ENCODE measurements at regions not wholly inside any gene's neighbourhood (a gene's known extent, or its start where the extent isn't known, plus 50 kb on each side); places are given as distances from the start of the nearest gene placed in this dataset.
"Not testable (repeated sequence)": the region's sequence is repeated elsewhere in the genome, so short reads cannot be mapped to it uniquely, and the experiment has no call there.

- no peaks in the 10 kb centered on the region for H3K27me3 ChIP-seq
- no peaks in the 10 kb centered on the region for H3K4me1 ChIP-seq
- H3K36me3 ChIP-seq = no peaks in the 10 kb centered on the region
- H3K9me3 ChIP-seq (replicated peaks) = no peaks in the 10 kb centered on the region
- H3K27ac ChIP-seq = no peak overlapping the region
- no peak overlapping the region for H3K4me3 ChIP-seq
- DNase-seq = no peak
Observed at GRCh38 chrX:122244080-122244479, 940.0 kb upstream of the GRIA3 start.

DNA sequence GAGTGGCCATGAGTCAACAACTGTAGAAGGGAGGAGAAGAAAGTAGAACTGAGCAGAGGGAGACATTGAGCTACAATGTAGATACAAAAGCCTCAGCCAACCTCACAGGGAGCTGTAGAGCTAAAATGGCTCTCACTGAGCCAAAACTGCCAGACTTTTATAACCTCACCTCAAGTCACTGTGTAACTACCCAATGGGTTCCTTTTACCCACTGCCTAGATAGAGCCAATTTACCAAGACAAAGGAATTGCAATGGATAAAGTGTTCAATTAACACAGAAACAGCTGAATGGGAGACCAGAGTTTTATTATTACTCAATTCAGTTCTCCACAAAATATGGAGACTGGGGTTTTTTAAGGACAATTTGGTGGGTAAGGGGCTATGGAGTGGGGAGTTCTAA, 938.9 kb upstream of the GRIA3 start:
- H3K4me1 ChIP-seq = no peaks in the 10 kb centered on the region
- no peaks in the 10 kb centered on the region for H3K27me3 ChIP-seq
- no peak for DNase-seq
- H3K4me3 ChIP-seq = no peak overlapping the region
- no peaks in the 10 kb centered on the region for H3K36me3 ChIP-seq
- no peaks in the 10 kb centered on the region for H3K9me3 ChIP-seq (replicated peaks)
- H3K27ac ChIP-seq = no peak overlapping the region

- H3K36me3 ChIP-seq = no peaks in the 10 kb centered on the region
- no peak overlapping the region for H3K27ac ChIP-seq
- H3K4me1 ChIP-seq = no peaks in the 10 kb centered on the region
- H3K27me3 ChIP-seq = no peaks in the 10 kb centered on the region
- no peak for DNase-seq
- H3K9me3 ChIP-seq (replicated peaks) = no peaks in the 10 kb centered on the region
- no peak overlapping the region for H3K4me3 ChIP-seq
Observed at GRCh38 chrX:122245943-122246342, 938.1 kb upstream of the GRIA3 start.

DNA sequence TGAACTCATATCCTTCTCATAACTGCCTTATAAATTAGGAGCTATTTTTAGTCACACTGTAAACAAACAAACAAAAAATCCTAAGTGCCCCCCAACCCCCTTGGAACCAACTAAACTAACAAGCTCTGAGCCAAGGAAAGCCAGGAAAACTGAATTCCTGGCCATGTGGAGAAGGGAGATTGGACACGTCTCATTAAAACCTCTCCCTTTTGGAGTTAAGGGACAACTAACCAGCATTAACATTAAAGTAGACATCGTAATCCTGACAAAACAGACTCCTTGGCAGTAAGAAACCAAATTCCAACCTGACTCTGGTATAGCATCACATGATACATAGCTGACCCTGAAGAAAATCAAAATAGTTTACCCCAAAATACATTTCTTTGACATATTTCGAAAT, 937.1 kb upstream of the GRIA3 start:
- Histone ChIP-seq H3K9me3 (replicated peaks) (no peaks in the 10 kb centered on the region), H3K4me3 (no peak overlapping the region), H3K27ac (no peak overlapping the region), H3K36me3 (no peaks in the 10 kb centered on the region), H3K4me1 (no peaks in the 10 kb centered on the region), H3K27me3 (no peaks in the 10 kb centered on the region)
- no peak for DNase-seq

DNA sequence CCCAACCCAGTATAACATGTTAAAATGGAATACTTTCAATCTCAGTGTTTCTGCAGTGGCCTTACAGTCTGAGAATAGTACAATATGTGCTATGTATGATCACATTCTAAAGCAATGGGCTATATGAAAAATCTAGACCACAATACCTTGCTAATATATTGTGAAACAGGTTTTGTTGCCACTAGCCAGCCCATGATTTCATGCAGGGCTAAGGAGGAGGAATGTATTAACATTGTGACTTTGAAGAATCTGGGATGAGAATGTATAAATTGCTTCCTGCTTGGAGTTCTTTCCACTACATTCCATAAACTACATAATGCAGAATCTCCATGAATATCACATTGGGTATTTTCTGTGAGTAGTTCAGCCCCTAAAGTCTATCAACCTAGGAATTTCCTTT, 935.4 kb upstream of the GRIA3 start:
- Histone ChIP-seq H3K4me3 (no peak overlapping the region), H3K27me3 (no peaks in the 10 kb centered on the region), H3K9me3 (replicated peaks) (no peaks in the 10 kb centered on the region), H3K27ac (no peak overlapping the region), H3K4me1 (no peaks in the 10 kb centered on the region), H3K36me3 (no peaks in the 10 kb centered on the region)
- DNase-seq = no peak

DNA sequence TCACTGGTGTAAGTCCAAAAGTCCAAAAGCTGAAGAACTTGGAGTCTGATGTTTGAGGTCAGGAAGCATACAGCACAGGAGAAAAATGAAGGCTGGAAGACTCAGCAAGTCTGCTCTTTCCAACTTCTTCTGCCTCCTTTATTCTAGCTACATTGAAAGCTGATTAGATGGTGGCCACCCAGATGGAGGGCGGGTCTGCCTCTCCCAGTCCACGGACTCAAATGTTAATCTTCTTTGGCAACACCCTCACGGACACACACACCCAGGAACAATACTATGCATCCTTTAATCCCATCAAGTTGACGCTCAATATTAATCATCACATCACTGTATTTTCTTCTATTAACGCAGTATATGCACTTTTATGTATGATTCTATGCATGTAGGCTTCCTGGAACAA, 931.6 kb upstream of the GRIA3 start:
- Histone ChIP-seq H3K4me1 (no peaks in the 10 kb centered on the region), H3K27ac (no peak overlapping the region), H3K36me3 (no peaks in the 10 kb centered on the region), H3K4me3 (no peak overlapping the region), H3K27me3 (no peaks in the 10 kb centered on the region), H3K9me3 (replicated peaks) (no peaks in the 10 kb centered on the region)
- DNase-seq = no peak

DNA sequence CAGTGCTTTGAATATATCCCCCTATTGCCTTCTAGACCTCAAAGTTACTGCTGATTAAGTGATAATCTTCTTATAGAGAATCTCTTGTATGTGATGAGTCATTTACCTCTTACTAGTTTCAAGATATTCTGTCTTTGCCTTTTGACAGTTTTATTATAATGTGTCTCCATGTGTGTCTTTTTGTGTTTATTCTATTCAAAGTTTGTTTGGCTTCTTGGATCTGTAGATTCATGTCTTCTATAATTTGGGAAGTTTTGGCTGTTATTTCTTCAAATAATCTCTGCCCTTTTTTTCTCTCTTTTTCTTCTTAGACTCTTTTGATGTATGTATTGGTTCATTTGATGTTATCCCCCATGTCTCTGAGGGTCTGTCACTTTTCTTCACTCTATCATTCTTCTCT, 915.7 kb upstream of the GRIA3 start:
- H3K27me3 ChIP-seq = no peaks in the 10 kb centered on the region
- no peak for DNase-seq
- H3K4me3 ChIP-seq = no peak overlapping the region
- H3K4me1 ChIP-seq = no peaks in the 10 kb centered on the region
- no peaks in the 10 kb centered on the region for H3K36me3 ChIP-seq
- no peak overlapping the region for H3K27ac ChIP-seq
- no peaks in the 10 kb centered on the region for H3K9me3 ChIP-seq (replicated peaks)

DNA sequence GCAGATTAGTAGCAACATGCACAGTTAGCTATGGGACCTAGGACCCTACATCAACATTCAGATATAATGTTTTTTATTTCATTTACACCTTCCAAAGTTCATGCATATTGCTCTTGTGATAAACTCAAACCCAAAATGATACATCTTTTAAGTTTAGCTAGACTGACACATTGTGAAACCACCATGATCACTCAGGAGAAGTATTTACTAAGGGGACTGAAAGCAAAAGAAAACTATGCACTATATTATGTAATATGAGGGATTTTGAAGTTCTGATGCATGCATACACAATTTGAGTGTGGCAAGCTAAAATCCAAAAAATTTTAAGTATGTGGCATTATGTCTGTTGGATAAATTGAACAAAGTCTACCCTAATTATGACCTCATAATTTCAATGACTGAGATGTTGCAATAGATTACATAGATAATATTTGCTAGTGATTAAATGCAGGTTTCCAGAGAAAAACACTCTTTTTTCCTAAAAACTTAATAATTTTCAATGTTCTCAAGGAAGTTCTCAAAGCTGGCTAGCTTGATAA, 914.8 kb upstream of the GRIA3 start:
- no peaks in the 10 kb centered on the region for H3K36me3 ChIP-seq
- no peak for DNase-seq
- no peaks in the 10 kb centered on the region for H3K27me3 ChIP-seq
- no peaks in the 10 kb centered on the region for H3K4me1 ChIP-seq
- no peak overlapping the region for H3K4me3 ChIP-seq
- H3K9me3 ChIP-seq (replicated peaks) = no peaks in the 10 kb centered on the region
- H3K27ac ChIP-seq = no peak overlapping the region

DNA sequence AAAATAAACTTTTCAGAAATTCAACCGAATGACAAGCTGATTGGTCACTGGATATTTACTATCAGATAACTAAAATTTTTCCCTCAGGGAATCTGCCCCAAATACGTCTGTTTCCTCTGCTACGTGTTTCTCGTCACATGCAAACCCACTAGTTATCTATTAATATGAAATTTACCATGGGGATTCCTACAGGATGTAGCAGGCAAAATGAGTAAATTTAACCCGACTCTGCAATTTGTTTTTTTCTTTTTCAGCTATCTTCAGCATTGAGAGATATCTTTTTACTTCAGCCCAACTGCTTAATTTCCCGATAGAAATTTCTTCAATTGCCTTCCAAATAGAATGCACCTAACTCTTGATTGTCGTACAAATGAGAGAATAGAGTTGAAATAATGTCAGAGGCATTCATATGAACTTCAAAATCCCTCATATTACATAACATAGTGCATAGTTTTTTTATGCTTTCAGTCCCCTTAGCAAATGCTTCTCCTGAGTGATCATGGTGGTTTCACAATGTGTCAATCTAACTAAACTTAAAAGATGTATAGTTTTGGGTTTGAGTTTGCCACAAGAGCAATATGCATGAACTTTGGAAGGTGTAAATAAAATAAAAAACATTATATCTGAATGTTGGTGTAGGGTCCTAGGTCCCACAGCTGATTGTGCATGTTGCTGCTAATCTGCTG, 913.1 kb upstream of the GRIA3 start:
- H3K9me3 ChIP-seq (replicated peaks) = no peaks in the 10 kb centered on the region
- no peak overlapping the region for H3K4me3 ChIP-seq
- no peak for DNase-seq
- no peak overlapping the region for H3K27ac ChIP-seq
- no peaks in the 10 kb centered on the region for H3K4me1 ChIP-seq
- no peaks in the 10 kb centered on the region for H3K36me3 ChIP-seq
- H3K27me3 ChIP-seq = no peaks in the 10 kb centered on the region

DNA sequence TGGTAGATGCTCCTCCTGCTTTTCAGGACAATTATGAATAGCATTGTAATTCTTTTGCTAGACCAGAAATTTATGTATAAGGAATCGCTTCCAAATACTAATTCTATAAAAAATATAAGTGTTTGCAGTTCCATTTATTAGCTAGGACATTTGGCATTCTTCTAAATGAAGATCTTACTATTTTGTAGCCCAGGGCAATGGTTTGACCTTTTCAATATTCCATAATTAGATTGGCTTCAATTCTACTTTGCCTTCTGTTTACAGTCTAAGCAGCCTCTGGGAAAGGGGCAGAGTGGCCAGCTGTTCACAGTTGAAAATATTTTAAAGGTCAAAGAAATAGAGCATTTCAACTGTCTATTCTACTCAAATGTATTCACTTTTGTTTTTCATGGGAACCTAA, 912.1 kb upstream of the GRIA3 start:
- H3K27ac ChIP-seq = no peak overlapping the region
- DNase-seq = no peak
- H3K27me3 ChIP-seq = no peaks in the 10 kb centered on the region

DNA sequence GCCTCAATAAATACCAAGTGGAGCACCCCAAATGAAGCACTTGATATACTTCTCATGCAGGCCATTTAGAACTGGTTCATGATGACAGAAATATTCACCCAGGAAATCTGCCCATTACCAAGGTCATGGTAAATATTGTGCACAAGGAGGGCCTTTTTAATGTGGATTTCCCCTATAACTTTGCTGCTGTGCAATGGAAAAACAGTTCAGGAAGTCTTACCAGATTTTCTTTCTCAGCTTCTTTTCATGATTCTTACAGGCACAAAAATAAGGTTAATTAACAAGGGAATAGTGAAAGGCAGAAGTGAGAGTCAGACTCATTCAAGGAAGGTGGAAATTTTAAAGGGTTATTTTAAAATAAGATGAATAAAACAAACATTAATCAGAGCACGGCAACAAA, 904.3 kb upstream of the GRIA3 start:
- Histone ChIP-seq H3K4me1 (no peaks in the 10 kb centered on the region), H3K27ac (no peak overlapping the region), H3K36me3 (no peaks in the 10 kb centered on the region), H3K27me3 (no peaks in the 10 kb centered on the region), H3K4me3 (no peak overlapping the region), H3K9me3 (replicated peaks) (no peaks in the 10 kb centered on the region)
- no peak for DNase-seq

More for the DNA sequence above, 912.1 kb upstream of the GRIA3 start:
- Histone ChIP-seq H3K9me3 (replicated peaks) (no peaks in the 10 kb centered on the region), H3K4me1 (no peaks in the 10 kb centered on the region), H3K4me3 (no peak overlapping the region), H3K36me3 (no peaks in the 10 kb centered on the region)

GRCh38 chrX:122299822-122300221, 884.3 kb upstream of the GRIA3 start:
- not testable (repeated sequence) for H3K27me3 ChIP-seq; DNase-seq; H3K4me3 ChIP-seq; H3K27ac ChIP-seq; H3K36me3 ChIP-seq; H3K4me1 ChIP-seq; H3K9me3 ChIP-seq (replicated peaks)

GRCh38 chrX:122301491-122301890, 882.6 kb upstream of the GRIA3 start:
- Histone ChIP-seq H3K9me3 (replicated peaks) (no peaks in the 10 kb centered on the region), H3K4me1 (no peaks in the 10 kb centered on the region), H3K27ac (no peak overlapping the region), H3K36me3 (no peaks in the 10 kb centered on the region), H3K27me3 (no peaks in the 10 kb centered on the region), H3K4me3 (no peak overlapping the region)
- DNase-seq = no peak

- Histone ChIP-seq H3K27me3 (no peaks in the 10 kb centered on the region), H3K4me3 (no peak overlapping the region), H3K27ac (no peak overlapping the region), H3K4me1 (no peaks in the 10 kb centered on the region), H3K36me3 (no peaks in the 10 kb centered on the region), H3K9me3 (replicated peaks) (no peaks in the 10 kb centered on the region)
- DNase-seq = no peak
Observed at GRCh38 chrX:122303761-122304160, 880.3 kb upstream of the GRIA3 start.

DNA sequence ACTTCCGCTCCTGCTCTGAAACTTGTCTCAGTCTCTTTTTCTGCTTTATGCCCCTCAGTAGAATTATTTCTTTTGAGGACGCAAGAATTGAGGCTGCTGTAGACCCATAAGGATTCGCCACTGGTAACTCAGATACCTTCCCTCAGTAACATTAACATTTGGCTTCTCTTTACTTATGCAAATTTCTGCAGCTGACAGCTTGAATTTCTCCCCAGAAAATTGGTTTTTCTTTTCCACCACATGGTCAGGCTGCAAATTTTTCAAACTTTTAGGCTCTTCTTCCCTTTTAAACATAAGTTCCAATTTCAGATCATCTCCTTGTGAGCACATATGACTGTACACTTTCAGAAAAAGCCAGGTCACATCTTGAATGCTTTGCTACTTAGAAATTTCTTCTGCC, 839.3 kb upstream of the GRIA3 start:
- DNase-seq = no peak
- no peaks in the 10 kb centered on the region for H3K36me3 ChIP-seq
- no peaks in the 10 kb centered on the region for H3K4me1 ChIP-seq
- no peaks in the 10 kb centered on the region for H3K9me3 ChIP-seq (replicated peaks)
- no peak overlapping the region for H3K27ac ChIP-seq
- H3K27me3 ChIP-seq = no peaks in the 10 kb centered on the region
- H3K4me3 ChIP-seq = no peak overlapping the region

GRCh38 chrX:122363112-122363795, 820.8 kb upstream of the GRIA3 start:
- H3K4me1 ChIP-seq = peaks cover 6% of the 10 kb centered on the region; the same call in 1 of the 2 replicates
- H3K9me3 ChIP-seq (replicated peaks) = no peaks in the 10 kb centered on the region
- no peak overlapping the region for H3K27ac ChIP-seq
- H3K36me3 ChIP-seq = no peaks in the 10 kb centered on the region
- no peak overlapping the region for H3K4me3 ChIP-seq
- no peak for DNase-seq
- H3K27me3 ChIP-seq = no peaks in the 10 kb centered on the region
